PC-3 (cell line): ENCODE measurements at regions not wholly inside any gene's neighbourhood (a gene's known extent, or its start where the extent isn't known, plus 50 kb on each side); places are given as distances from the start of the nearest gene placed in this dataset.

Experiments used
- EZH2 ChIP-seq: fragments of 300-600 bp; sonication (generic); IDR thresholded peaks from one replicate; pipeline ENCODE4 v1.6.1; 2017; ENCODE audit warnings: antibody characterized with exemption, mild to moderate bottlenecking, low read length; ENCODE audit not compliant: unreplicated experiment
- EZH2phosphoT487 ChIP-seq: fragments of 300-600 bp; sonication (generic); IDR thresholded peaks from 2 replicates; pipeline ENCODE4 v1.6.1; 2018; ENCODE audit warnings: mild to moderate bottlenecking, antibody characterized with exemption, low read length, borderline replicate concordance
- TF ChIP-seq, protein P1 (sequence below): fragments of 300-600 bp; sonication (generic); conservative IDR thresholded peaks from 2 replicates; pipeline ENCODE4 v1.5.1; 2017; ENCODE audit warnings: antibody characterized with exemption, low read depth, mild to moderate bottlenecking, low read length

DNA sequence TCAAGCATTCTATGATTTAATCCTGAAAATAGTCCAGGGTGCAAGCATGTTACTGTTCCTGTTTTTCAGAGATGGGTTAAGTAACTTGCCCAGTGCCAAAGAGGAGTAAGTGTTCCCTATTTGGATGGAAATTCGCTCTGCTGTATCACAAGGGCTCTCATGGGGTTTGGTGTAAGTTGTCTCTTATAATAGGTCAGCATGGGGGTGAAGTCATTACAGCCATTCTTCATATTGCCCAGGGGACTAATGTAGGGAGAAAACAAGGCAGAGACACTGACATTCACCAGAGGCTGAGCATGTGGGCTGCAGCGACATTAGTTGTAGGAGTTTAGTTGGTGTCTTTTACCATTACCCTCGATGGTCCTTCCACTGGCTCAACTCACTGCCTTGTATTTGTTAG, 142.1 kb upstream of the GLRA1 start:
- TF ChIP-seq, protein P1, sequence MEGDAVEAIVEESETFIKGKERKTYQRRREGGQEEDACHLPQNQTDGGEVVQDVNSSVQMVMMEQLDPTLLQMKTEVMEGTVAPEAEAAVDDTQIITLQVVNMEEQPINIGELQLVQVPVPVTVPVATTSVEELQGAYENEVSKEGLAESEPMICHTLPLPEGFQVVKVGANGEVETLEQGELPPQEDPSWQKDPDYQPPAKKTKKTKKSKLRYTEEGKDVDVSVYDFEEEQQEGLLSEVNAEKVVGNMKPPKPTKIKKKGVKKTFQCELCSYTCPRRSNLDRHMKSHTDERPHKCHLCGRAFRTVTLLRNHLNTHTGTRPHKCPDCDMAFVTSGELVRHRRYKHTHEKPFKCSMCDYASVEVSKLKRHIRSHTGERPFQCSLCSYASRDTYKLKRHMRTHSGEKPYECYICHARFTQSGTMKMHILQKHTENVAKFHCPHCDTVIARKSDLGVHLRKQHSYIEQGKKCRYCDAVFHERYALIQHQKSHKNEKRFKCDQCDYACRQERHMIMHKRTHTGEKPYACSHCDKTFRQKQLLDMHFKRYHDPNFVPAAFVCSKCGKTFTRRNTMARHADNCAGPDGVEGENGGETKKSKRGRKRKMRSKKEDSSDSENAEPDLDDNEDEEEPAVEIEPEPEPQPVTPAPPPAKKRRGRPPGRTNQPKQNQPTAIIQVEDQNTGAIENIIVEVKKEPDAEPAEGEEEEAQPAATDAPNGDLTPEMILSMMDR: no peak
- no peak for TF ChIP-seq EZH2
- TF ChIP-seq EZH2phosphoT487: no peak
